ENCODE measurements at regions not wholly inside any gene's neighbourhood (a gene's known extent, or its start where the extent isn't known, plus 50 kb on each side); places are given as distances from the start of the nearest gene placed in this dataset.

- Mint-ChIP-seq H3K4me1 (peaks cover 11% of the 10 kb centered on the region), H3K36me3 (ENCODE audit: low read depth) (no peaks in the 10 kb centered on the region), H3K27ac (no peak overlapping the region), H3K27me3 (ENCODE audit: low read depth, poor library complexity) (peaks cover 13% of the 10 kb centered on the region), H3K4me3 (no peak overlapping the region), H3K9me3 (no peaks in the 10 kb centered on the region)
- no peak for TF ChIP-seq CTCF (IDR thresholded peaks at IDR 0.05)
- DNase-seq, result no peak
Measured at GRCh38 chr4:13701937-13702446, 74.5 kb upstream of the BOD1L1 start.

GRCh38 chr4:13703096-13703495 lies 75.6 kb upstream of the BOD1L1 start:
- Mint-ChIP-seq H3K4me3 (no peak overlapping the region), H3K36me3 (ENCODE audit: low read depth) (no peaks in the 10 kb centered on the region), H3K4me1 (peaks cover 11% of the 10 kb centered on the region), H3K9me3 (no peaks in the 10 kb centered on the region), H3K27me3 (ENCODE audit: low read depth, poor library complexity) (peaks cover 13% of the 10 kb centered on the region), H3K27ac (no peak overlapping the region)
- TF ChIP-seq CTCF (IDR thresholded peaks at IDR 0.05), result no peak
- DNase-seq, result no peak

GRCh38 chr4:13704035-13704434 lies 76.5 kb upstream of the BOD1L1 start:
- no peak overlapping the region for H3K4me3 Mint-ChIP-seq
- TF ChIP-seq CTCF (IDR thresholded peaks at IDR 0.05), result no peak
- no peaks in the 10 kb centered on the region for H3K36me3 Mint-ChIP-seq (ENCODE audit: low read depth)
- DNase-seq, result no peak
- no peak overlapping the region for H3K27ac Mint-ChIP-seq
- H3K27me3 Mint-ChIP-seq (ENCODE audit: low read depth, poor library complexity), result peaks cover 13% of the 10 kb centered on the region
- H3K4me1 Mint-ChIP-seq, result peaks cover 11% of the 10 kb centered on the region
- H3K9me3 Mint-ChIP-seq, result no peaks in the 10 kb centered on the region

- H3K4me3 Mint-ChIP-seq, result no peak overlapping the region
- peaks cover 11% of the 10 kb centered on the region for H3K4me1 Mint-ChIP-seq
- H3K27me3 Mint-ChIP-seq (ENCODE audit: low read depth, poor library complexity), result peaks cover 10% of the 10 kb centered on the region
- H3K9me3 Mint-ChIP-seq, result no peaks in the 10 kb centered on the region
- TF ChIP-seq CTCF (IDR thresholded peaks at IDR 0.05), result no peak
- no peak overlapping the region for H3K27ac Mint-ChIP-seq
- H3K36me3 Mint-ChIP-seq (ENCODE audit: low read depth), result no peaks in the 10 kb centered on the region
- no peak for DNase-seq
Measured at GRCh38 chr4:13704761-13705160, 77.2 kb upstream of the BOD1L1 start.

GRCh38 chr4:13705521-13706041 lies 78.1 kb upstream of the BOD1L1 start:
- H3K36me3 Mint-ChIP-seq (ENCODE audit: low read depth), result no peaks in the 10 kb centered on the region
- no peak for DNase-seq
- no peak for TF ChIP-seq CTCF (IDR thresholded peaks at IDR 0.05)
- H3K9me3 Mint-ChIP-seq, result no peaks in the 10 kb centered on the region
- H3K4me1 Mint-ChIP-seq, result peaks cover 11% of the 10 kb centered on the region
- H3K4me3 Mint-ChIP-seq, result no peak overlapping the region
- H3K27me3 Mint-ChIP-seq (ENCODE audit: low read depth, poor library complexity), result peaks cover 10% of the 10 kb centered on the region
- H3K27ac Mint-ChIP-seq, result no peak overlapping the region

- Mint-ChIP-seq H3K36me3 (ENCODE audit: low read depth) (no peaks in the 10 kb centered on the region), H3K9me3 (no peaks in the 10 kb centered on the region), H3K27ac (no peak overlapping the region), H3K27me3 (ENCODE audit: low read depth, poor library complexity) (peaks cover 7% of the 10 kb centered on the region), H3K4me1 (peaks cover 11% of the 10 kb centered on the region), H3K4me3 (no peak overlapping the region)
- no peak for DNase-seq
- TF ChIP-seq CTCF (IDR thresholded peaks at IDR 0.05), result no peak
Measured at GRCh38 chr4:13706120-13706519, 78.6 kb upstream of the BOD1L1 start.
